ENCODE measurements at regions not wholly inside any gene's neighbourhood (a gene's known extent, or its start where the extent isn't known, plus 50 kb on each side); places are given as distances from the start of the nearest gene placed in this dataset.

GRCh38 chr3:10669490-10670048 lies 146.5 kb upstream of the SLC6A11 start:
- H3K4me3 ChIP-seq = no peak overlapping the region
- H3K36me3 Mint-ChIP-seq = no peaks in the 10 kb centered on the region
- peaks cover 35% of the 10 kb centered on the region for H3K4me1 Mint-ChIP-seq
- no peak overlapping the region for H3K4me3 Mint-ChIP-seq
- H3K4me1 ChIP-seq = peaks cover 7% of the 10 kb centered on the region
- H3K79me2 ChIP-seq (ENCODE audit: low read depth) = no peaks in the 10 kb centered on the region
- H3K4me2 ChIP-seq = no peak overlapping the region
- H3K36me3 ChIP-seq = no peaks in the 10 kb centered on the region
- H3K27ac ChIP-seq = no peak overlapping the region
- DNase-seq (ENCODE audit: low spot score) = no peak
- H2AFZ ChIP-seq (replicated peaks) = no peak overlapping the region
- H3K27ac Mint-ChIP-seq = no peak overlapping the region
- H3K27me3 ChIP-seq = no peaks in the 10 kb centered on the region
- no peak overlapping the region for H3K9ac ChIP-seq
- no peaks in the 10 kb centered on the region for H4K20me1 ChIP-seq (ENCODE audit: low read depth)
- H3F3A ChIP-seq (ENCODE audit: low read depth) = peaks cover 2% of the 10 kb centered on the region
- H3K9me3 ChIP-seq (ENCODE audit: low read depth) = no peaks in the 10 kb centered on the region
- peaks cover 11% of the 10 kb centered on the region for H3K27me3 Mint-ChIP-seq (ENCODE audit: insufficient read depth, low read depth)
- no peaks in the 10 kb centered on the region for H3K9me3 Mint-ChIP-seq
- no peak for TF ChIP-seq CTCF (IDR thresholded peaks at IDR 0.05)
- TF ChIP-seq EZH2 (IDR thresholded peaks at IDR 0.05) = no peak
- TF ChIP-seq EZH2phosphoT487 (IDR thresholded peaks at IDR 0.05) = no peak

- H3K9ac ChIP-seq = no peak overlapping the region
- no peak overlapping the region for H2AFZ ChIP-seq (replicated peaks)
- no peak for DNase-seq (ENCODE audit: low spot score)
- H3K27ac Mint-ChIP-seq = peak overlapping the region; percentile 31
- H3K4me1 ChIP-seq = no peaks in the 10 kb centered on the region
- no peaks in the 10 kb centered on the region for H3K27me3 Mint-ChIP-seq (ENCODE audit: insufficient read depth, low read depth)
- peaks cover 24% of the 10 kb centered on the region for H3K4me1 Mint-ChIP-seq
- no peak overlapping the region for H3K4me3 ChIP-seq
- H3K36me3 ChIP-seq = no peaks in the 10 kb centered on the region
- no peaks in the 10 kb centered on the region for H3K27me3 ChIP-seq
- no peak overlapping the region for H3K27ac ChIP-seq
- H3K4me2 ChIP-seq = no peak overlapping the region
- no peaks in the 10 kb centered on the region for H3K9me3 ChIP-seq (ENCODE audit: low read depth)
- H3K36me3 Mint-ChIP-seq = no peaks in the 10 kb centered on the region
- no peaks in the 10 kb centered on the region for H3K79me2 ChIP-seq (ENCODE audit: low read depth)
- H3K9me3 Mint-ChIP-seq = no peaks in the 10 kb centered on the region
- no peaks in the 10 kb centered on the region for H4K20me1 ChIP-seq (ENCODE audit: low read depth)
- TF ChIP-seq CTCF (IDR thresholded peaks at IDR 0.05) (no peak), EZH2phosphoT487 (IDR thresholded peaks at IDR 0.05) (no peak), EZH2 (IDR thresholded peaks at IDR 0.05) (no peak)
- H3K4me3 Mint-ChIP-seq = no peak overlapping the region
- no peaks in the 10 kb centered on the region for H3F3A ChIP-seq (ENCODE audit: low read depth)
These were observed 143.6 kb upstream of the SLC6A11 start for GRCh38 chr3:10672422-10672821.

GRCh38 chr3:10674578-10674977 lies 141.4 kb upstream of the SLC6A11 start:
- no peaks in the 10 kb centered on the region for H4K20me1 ChIP-seq (ENCODE audit: low read depth)
- no peaks in the 10 kb centered on the region for H3K79me2 ChIP-seq (ENCODE audit: low read depth)
- DNase-seq (ENCODE audit: low spot score) = no peak
- H3K36me3 ChIP-seq = no peaks in the 10 kb centered on the region
- H3K9me3 Mint-ChIP-seq = no peaks in the 10 kb centered on the region
- no peak overlapping the region for H2AFZ ChIP-seq (replicated peaks)
- no peak overlapping the region for H3K4me2 ChIP-seq
- H3K27ac ChIP-seq = no peak overlapping the region
- no peaks in the 10 kb centered on the region for H3K9me3 ChIP-seq (ENCODE audit: low read depth)
- no peaks in the 10 kb centered on the region for H3K27me3 Mint-ChIP-seq (ENCODE audit: insufficient read depth, low read depth)
- peaks cover 18% of the 10 kb centered on the region for H3K4me1 Mint-ChIP-seq
- H3K4me3 ChIP-seq = no peak overlapping the region
- no peaks in the 10 kb centered on the region for H3F3A ChIP-seq (ENCODE audit: low read depth)
- H3K4me3 Mint-ChIP-seq = no peak overlapping the region
- TF ChIP-seq EZH2phosphoT487 (IDR thresholded peaks at IDR 0.05) (no peak), CTCF (IDR thresholded peaks at IDR 0.05) (no peak), EZH2 (IDR thresholded peaks at IDR 0.05) (no peak)
- H3K9ac ChIP-seq = no peak overlapping the region
- H3K27me3 ChIP-seq = no peaks in the 10 kb centered on the region
- H3K36me3 Mint-ChIP-seq = no peaks in the 10 kb centered on the region
- no peak overlapping the region for H3K27ac Mint-ChIP-seq
- no peaks in the 10 kb centered on the region for H3K4me1 ChIP-seq
